OCI-LY7 (cell line): ENCODE measurements at regions not wholly inside any gene's neighbourhood (a gene's known extent, or its start where the extent isn't known, plus 50 kb on each side); places are given as distances from the start of the nearest gene placed in this dataset.

ENCODE experiments used
- BruUV-seq: library from RNA; stranded (reverse); fragments of 400-500 nt; replicated peaks from 2 replicates; lab custom pipeline; 2021; lab: Mats Ljungman, UMichigan
- CTCF ChIA-PET: fragments of 300-600 bp; sonication (Branson Sonifier 250); formaldehyde crosslinking; loops from one replicate; lab custom pipeline; 2022; ENCODE audit warnings: antibody characterized with exemption; ENCODE audit not compliant: unreplicated experiment; lab: Charles Lee
- POLR2A ChIA-PET: fragments of 300-600 bp; sonication (Branson Sonifier 250); formaldehyde crosslinking; loops from one replicate; lab custom pipeline; 2022; ENCODE audit warnings: antibody characterized with exemption; lab: Charles Lee
- DNase-seq: peaks from one replicate; pipeline ENCODE4 v3.0.0-alpha.2; 2015; ENCODE audit warnings: low spot score
- H2AFZ ChIP-seq: fragments of 200-600 bp; sonication (generic), shearing (Covaris generic); 2 replicates; pipeline ENCODE4 v1.6.1; 2014; ENCODE audit warnings: mild to moderate bottlenecking, antibody characterized with exemption, low read length, moderate library complexity
- H3K27ac ChIP-seq: fragments of 200-600 bp; sonication (generic); 2 replicates; pipeline ENCODE4 v1.5.1; 2014; ENCODE audit warnings: mixed run types, low read depth, mild to moderate bottlenecking, moderate library complexity, low read length, inconsistent platforms; ENCODE audit not compliant: poor library complexity, severe bottlenecking
- H3K36me3 ChIP-seq: fragments of 200-600 bp; sonication (generic); 2 replicates; pipeline ENCODE4 v1.6.1; 2014; ENCODE audit warnings: mild to moderate bottlenecking, antibody characterized with exemption, low read length, moderate library complexity, mixed read lengths; ENCODE audit not compliant: insufficient read depth
- H3K4me1 ChIP-seq: fragments of 200-600 bp; sonication (generic); 2 replicates; pipeline ENCODE4 v1.5.1; 2014; ENCODE audit warnings: mild to moderate bottlenecking, low read length; ENCODE audit not compliant: insufficient read depth, poor library complexity, severe bottlenecking
- H3K4me2 ChIP-seq: fragments of 200-600 bp; sonication (generic); 2 replicates; pipeline ENCODE4 v1.6.1; 2014; ENCODE audit warnings: mild to moderate bottlenecking, low read length
- H3K4me3 ChIP-seq: fragments of 200-600 bp; sonication (generic); 2 replicates; pipeline ENCODE4 v1.5.1; 2014; ENCODE audit warnings: mild to moderate bottlenecking, low read depth, low read length; ENCODE audit not compliant: poor library complexity, severe bottlenecking
- H3K79me2 ChIP-seq: fragments of 200-600 bp; sonication (generic); 2 replicates; pipeline ENCODE4 v1.6.1; 2016; ENCODE audit warnings: low read depth, mild to moderate bottlenecking, low read length, moderate library complexity, mixed read lengths; ENCODE audit not compliant: insufficient read depth
- H3K9me2 ChIP-seq: fragments of 200-600 bp; sonication (generic); 2 replicates; pipeline ENCODE4 v1.6.1; 2016; ENCODE audit warnings: mild to moderate bottlenecking, low read length, mixed read lengths; ENCODE audit not compliant: insufficient read depth
- H3K9me3 ChIP-seq: fragments of 200-600 bp; sonication (generic); 2 replicates; pipeline ENCODE4 v1.6.1; 2014; ENCODE audit warnings: mild to moderate bottlenecking, mixed run types, low read length, mixed read lengths
- H4K20me1 ChIP-seq: fragments of 200-600 bp; sonication (generic); 2 replicates; pipeline ENCODE4 v1.6.1; 2014; ENCODE audit warnings: mild to moderate bottlenecking, antibody characterized with exemption, low read length, moderate library complexity, mixed read lengths; ENCODE audit not compliant: insufficient read depth
- CTCF ChIP-seq: fragments of 200-600 bp; sonication (generic); conservative IDR thresholded peaks from 2 replicates; pipeline ENCODE4 v1.5.1; 2014; ENCODE audit warnings: mild to moderate bottlenecking, antibody characterized with exemption, low read length, moderate library complexity, mixed read lengths
- EZH2phosphoT487 ChIP-seq: fragments of 200-600 bp; sonication (generic); IDR thresholded peaks from 2 replicates; pipeline ENCODE4 v1.6.1; 2018; ENCODE audit warnings: low read depth, borderline replicate concordance, mild to moderate bottlenecking, mixed run types, antibody characterized with exemption, low read length, moderate library complexity, mixed read lengths
- intact Hi-C: fragments of 100-400 bp; cut with micrococcal nuclease; formaldehyde crosslinking; loops from one replicate; pipeline ENCODE4 v1.10.0; 2022; ENCODE audit not compliant: unreplicated experiment

GRCh38 chr6:145290122-145290521, 445.2 kb downstream of the EPM2A start:
- TF ChIP-seq CTCF (no peak), EZH2phosphoT487 (no peak)
- Histone ChIP-seq H3K4me3 (no peak overlapping the region), H3K9me2 (no peaks in the 10 kb centered on the region), H2AFZ (no peak overlapping the region), H3K36me3 (no peaks in the 10 kb centered on the region), H3K79me2 (no peaks in the 10 kb centered on the region), H4K20me1 (no peaks in the 10 kb centered on the region), H3K4me2 (no peak overlapping the region), H3K4me1 (no peaks in the 10 kb centered on the region), H3K9me3 (no peaks in the 10 kb centered on the region), H3K27ac (no peak overlapping the region)
- no peak for DNase-seq
- ChIA-PET CTCF (no interaction called here), POLR2A (interaction anchor here (0.6 kb wide), 1 partner anchor 14 kb away, joined by 4 read pairs; no protein-coding TSS in a partner anchor)
- no TSS peak for BruUV-seq
- intact Hi-C loops = no loop called here

GRCh38 chr6:145292066-145292465, 443.3 kb downstream of the EPM2A start:
- intact Hi-C loops = no loop called here
- no peak overlapping the region for H3K4me2 ChIP-seq
- H3K36me3 ChIP-seq = no peaks in the 10 kb centered on the region
- ChIA-PET CTCF (no interaction called here), POLR2A (no interaction called here)
- H4K20me1 ChIP-seq = no peaks in the 10 kb centered on the region
- H3K27ac ChIP-seq = no peak overlapping the region
- H3K79me2 ChIP-seq = no peaks in the 10 kb centered on the region
- H3K4me1 ChIP-seq = no peaks in the 10 kb centered on the region
- DNase-seq = no peak
- no peaks in the 10 kb centered on the region for H3K9me3 ChIP-seq
- H3K9me2 ChIP-seq = no peaks in the 10 kb centered on the region
- TF ChIP-seq CTCF = no peak
- no peak for TF ChIP-seq EZH2phosphoT487
- no peak overlapping the region for H2AFZ ChIP-seq
- BruUV-seq = no TSS peak
- H3K4me3 ChIP-seq = no peak overlapping the region

- H3K4me1 ChIP-seq = no peaks in the 10 kb centered on the region
- H3K9me3 ChIP-seq = no peaks in the 10 kb centered on the region
- H3K27ac ChIP-seq = no peak overlapping the region
- BruUV-seq = no TSS peak
- no peak overlapping the region for H3K4me3 ChIP-seq
- POLR2A ChIA-PET = no interaction called here
- intact Hi-C loops = no loop called here
- TF ChIP-seq CTCF (no peak), EZH2phosphoT487 (no peak)
- no peaks in the 10 kb centered on the region for H4K20me1 ChIP-seq
- no peak for DNase-seq
- H3K4me2 ChIP-seq = no peak overlapping the region
- no peak overlapping the region for H2AFZ ChIP-seq
- no peaks in the 10 kb centered on the region for H3K9me2 ChIP-seq
- H3K36me3 ChIP-seq = no peaks in the 10 kb centered on the region
- CTCF ChIA-PET = no interaction called here
- no peaks in the 10 kb centered on the region for H3K79me2 ChIP-seq
These were observed 440.4 kb downstream of the EPM2A start for GRCh38 chr6:145294942-145295341.
